Mesodermal cell (in vitro differentiated cells): ENCODE measurements at regions not wholly inside any gene's neighbourhood (a gene's known extent, or its start where the extent isn't known, plus 50 kb on each side); places are given as distances from the start of the nearest gene placed in this dataset.

Source experiments
- H3K27ac ChIP-seq: 2 replicates; pipeline ENCODE4 v1.7.0; 2013; ENCODE audit warnings: mild to moderate bottlenecking, low read depth, low read length, moderate library complexity; ENCODE audit not compliant: severe bottlenecking
- H3K36me3 ChIP-seq: 2 replicates; pipeline ENCODE4 v1.7.1; 2013; ENCODE audit warnings: mild to moderate bottlenecking, low read length, moderate library complexity; ENCODE audit not compliant: control insufficient read depth, insufficient read depth
- H3K4me1 ChIP-seq: one replicate; pipeline ENCODE4 v1.7.1; 2013; ENCODE audit warnings: mild to moderate bottlenecking, low read length; ENCODE audit not compliant: insufficient read depth, control insufficient read depth, poor library complexity, severe bottlenecking
- H3K4me3 ChIP-seq: 2 replicates; pipeline ENCODE4 v1.7.0; 2013; ENCODE audit warnings: low read length, control low read depth, mild to moderate bottlenecking; ENCODE audit not compliant: insufficient read depth, poor library complexity, severe bottlenecking; ENCODE audit errors: extremely low read depth
- H3K9me3 ChIP-seq: 2 replicates; pipeline ENCODE4 v1.7.1; 2013; ENCODE audit warnings: mild to moderate bottlenecking, low read length, moderate library complexity; ENCODE audit not compliant: control insufficient read depth
- WGBS, 2 experiments: methylation state at CpG; one replicate each; pipeline ENCODE4 v1.1.5; 2013; ENCODE audit warnings: missing lambda C conversion rate in 2 of 2; ENCODE audit not compliant: insufficient coverage in 2 of 2; 5-methylcytosine and 5-hydroxymethylcytosine counted together

GRCh38 chr19:5273782-5274181 is 66.8 kb downstream of the PTPRS start:
- WGBS, 2 experiments: 95 to 100% methylated on average over 7 of the region's 7 CpGs

GRCh38 chr19:5271145-5271544 is 69.5 kb downstream of the PTPRS start:
- H3K36me3 ChIP-seq: peaks cover 35% of the 10 kb centered on the region
- H3K4me1 ChIP-seq: no peaks in the 10 kb centered on the region
- no peak overlapping the region for H3K27ac ChIP-seq
- no peaks in the 10 kb centered on the region for H3K9me3 ChIP-seq
- H3K4me3 ChIP-seq: no peak overlapping the region
- 78 to 89% methylated on average over 6 to 9 of the region's 10 CpGs for WGBS, 2 experiments

More at GRCh38 chr19:5273782-5274181, 66.8 kb downstream of the PTPRS start:
- Histone ChIP-seq H3K36me3 (peaks cover 35% of the 10 kb centered on the region), H3K9me3 (no peaks in the 10 kb centered on the region), H3K27ac (no peak overlapping the region), H3K4me3 (no peak overlapping the region), H3K4me1 (no peaks in the 10 kb centered on the region)

- no peaks in the 10 kb centered on the region for H3K9me3 ChIP-seq
- H3K4me1 ChIP-seq: no peaks in the 10 kb centered on the region
- 91 to 100% methylated on average over 3 to 6 of the region's 9 CpGs for WGBS, 2 experiments
- peaks cover 41% of the 10 kb centered on the region for H3K36me3 ChIP-seq
- H3K27ac ChIP-seq: no peak overlapping the region
- H3K4me3 ChIP-seq: no peak overlapping the region
These were observed 70.7 kb downstream of the PTPRS start for GRCh38 chr19:5269926-5270325.

- H3K4me1 ChIP-seq: no peaks in the 10 kb centered on the region
- no peak overlapping the region for H3K4me3 ChIP-seq
- peaks cover 46% of the 10 kb centered on the region for H3K36me3 ChIP-seq
- no peak overlapping the region for H3K27ac ChIP-seq
- H3K9me3 ChIP-seq: no peaks in the 10 kb centered on the region
- 96 to 99% methylated on average over 13 to 16 of the region's 17 CpGs for WGBS, 2 experiments
These were observed 71.3 kb downstream of the PTPRS start for GRCh38 chr19:5269279-5269678.

DNA sequence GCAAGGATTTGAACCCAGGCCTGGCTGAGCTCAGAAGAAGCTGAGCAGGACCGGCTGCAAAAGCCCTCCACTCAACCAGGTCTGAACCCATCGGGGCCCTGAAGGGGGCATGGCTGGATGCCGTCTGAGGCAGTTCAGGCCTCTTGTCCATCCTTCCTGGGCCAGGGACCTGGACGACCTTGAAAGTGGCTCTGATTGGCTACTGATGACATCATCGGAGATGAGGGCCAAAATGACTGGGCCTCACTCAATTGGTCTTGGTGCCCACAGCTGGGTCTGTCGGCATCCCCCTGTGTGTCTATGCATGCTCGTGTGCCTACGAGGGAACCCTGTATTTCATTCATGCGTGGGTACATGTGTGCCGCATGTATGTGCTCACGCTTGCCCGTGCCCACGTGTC is 71.8 kb downstream of the PTPRS start:
- Histone ChIP-seq H3K4me3 (no peak overlapping the region), H3K9me3 (no peaks in the 10 kb centered on the region), H3K27ac (no peak overlapping the region), H3K4me1 (no peaks in the 10 kb centered on the region), H3K36me3 (peaks cover 46% of the 10 kb centered on the region)
- WGBS, 2 experiments: 94 to 97% methylated on average over 13 of the region's 13 CpGs

DNA sequence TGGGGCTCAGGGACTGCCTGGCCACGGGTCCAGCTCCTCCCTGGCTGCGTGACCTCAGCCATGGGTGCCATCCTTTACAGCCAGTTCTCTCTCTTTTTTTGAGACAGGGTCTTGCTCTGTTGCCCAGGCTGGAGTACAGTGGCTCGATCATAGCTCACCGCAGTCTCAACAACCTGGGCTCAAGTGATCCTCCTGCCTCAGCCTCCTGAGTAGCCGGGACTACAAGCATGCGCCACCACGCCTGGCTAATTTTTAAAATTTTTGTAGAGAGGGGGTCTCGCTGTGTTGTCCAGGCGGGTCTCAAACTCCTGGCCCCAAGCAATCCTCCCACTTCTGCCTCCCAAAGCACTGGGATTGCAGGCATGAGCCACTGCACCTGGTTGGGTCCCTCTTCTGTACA is 75.4 kb downstream of the PTPRS start:
- Histone ChIP-seq H3K4me1 (no peaks in the 10 kb centered on the region), H3K9me3 (no peaks in the 10 kb centered on the region), H3K4me3 (no peak overlapping the region), H3K27ac (no peak overlapping the region), H3K36me3 (peaks cover 31% of the 10 kb centered on the region)
- 68 to 80% methylated on average over 4 to 8 of the region's 9 CpGs for WGBS, 2 experiments

DNA sequence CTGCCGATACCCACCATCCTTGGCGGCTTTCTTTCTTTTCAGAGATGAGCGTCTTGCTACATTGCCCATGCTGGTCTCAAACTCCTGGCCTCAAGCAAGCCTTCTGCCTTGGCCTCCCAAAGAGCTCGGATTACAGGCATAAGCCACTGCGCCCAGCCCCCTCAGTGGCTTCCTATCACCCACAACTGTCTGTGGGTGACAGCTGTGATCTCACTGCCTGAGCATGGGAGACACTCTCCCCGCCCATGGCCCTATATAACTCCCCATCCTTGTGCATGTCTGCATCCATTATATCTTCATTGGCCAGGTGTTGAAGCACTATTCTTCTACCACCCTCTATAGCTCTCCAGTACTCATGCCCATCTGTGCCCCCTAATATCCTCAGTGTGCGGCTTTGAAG is 76.2 kb downstream of the PTPRS start:
- 93% methylated on average over 7 of the region's 7 CpGs for WGBS, 2 experiments
- no peaks in the 10 kb centered on the region for H3K4me1 ChIP-seq
- peaks cover 37% of the 10 kb centered on the region for H3K36me3 ChIP-seq
- no peaks in the 10 kb centered on the region for H3K9me3 ChIP-seq
- no peak overlapping the region for H3K27ac ChIP-seq
- H3K4me3 ChIP-seq: no peak overlapping the region

- Histone ChIP-seq H3K36me3 (peaks cover 40% of the 10 kb centered on the region), H3K4me1 (no peaks in the 10 kb centered on the region), H3K9me3 (no peaks in the 10 kb centered on the region), H3K4me3 (no peak overlapping the region), H3K27ac (no peak overlapping the region)
- WGBS, 2 experiments: 88 to 93% methylated on average over 23 of the region's 23 CpGs
These were observed 77.0 kb downstream of the PTPRS start for GRCh38 chr19:5263615-5264014.

- WGBS, 2 experiments: 90 to 100% methylated on average over 3 to 4 of the region's 14 CpGs
- H3K4me3 ChIP-seq: no peak overlapping the region
- H3K9me3 ChIP-seq: no peaks in the 10 kb centered on the region
- H3K27ac ChIP-seq: no peak overlapping the region
- H3K4me1 ChIP-seq: no peaks in the 10 kb centered on the region
- peaks cover 49% of the 10 kb centered on the region for H3K36me3 ChIP-seq
These were observed 77.9 kb downstream of the PTPRS start for GRCh38 chr19:5262721-5263120.

DNA sequence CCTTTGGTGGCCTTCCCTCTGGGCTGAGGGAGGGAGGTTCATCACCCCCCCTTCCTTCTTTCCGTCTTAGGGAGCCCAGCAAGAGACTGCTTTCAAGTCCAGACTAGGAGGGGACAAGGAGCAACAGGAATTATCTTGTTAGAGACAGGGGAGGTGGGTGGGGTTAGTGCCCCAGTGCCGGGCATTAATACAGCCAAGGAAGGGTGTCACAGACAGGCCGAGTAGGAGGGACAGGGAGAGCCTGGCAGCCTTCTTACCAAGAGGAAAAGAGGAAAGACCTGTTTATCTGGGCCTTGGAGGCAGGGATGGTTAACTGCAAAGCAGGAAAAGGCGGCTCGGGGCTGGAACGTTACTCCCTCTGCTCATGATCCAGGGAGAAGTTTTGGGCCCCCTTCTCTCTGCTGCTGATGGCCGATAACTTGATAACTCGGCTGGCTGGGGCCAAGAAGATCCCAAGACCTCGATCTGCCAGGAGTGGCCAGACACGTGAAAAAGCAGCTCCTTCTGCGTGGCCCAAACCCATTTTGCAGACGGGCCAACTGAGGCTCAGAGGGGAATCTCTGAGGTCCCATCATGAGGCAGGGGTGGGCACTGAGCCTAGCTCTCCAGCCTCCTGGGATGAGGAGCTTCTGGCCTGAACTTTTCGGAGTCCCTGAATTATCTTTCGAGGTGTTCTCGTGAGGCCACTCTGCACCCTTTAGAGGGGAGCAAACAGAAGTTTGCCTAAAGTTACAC is 79.3 kb downstream of the PTPRS start:
- Histone ChIP-seq H3K36me3 (peaks cover 63% of the 10 kb centered on the region), H3K27ac (no peak overlapping the region), H3K9me3 (no peaks in the 10 kb centered on the region), H3K4me1 (no peaks in the 10 kb centered on the region), H3K4me3 (no peak overlapping the region)
- WGBS, 2 experiments: 91 to 95% methylated on average over 14 of the region's 15 CpGs

DNA sequence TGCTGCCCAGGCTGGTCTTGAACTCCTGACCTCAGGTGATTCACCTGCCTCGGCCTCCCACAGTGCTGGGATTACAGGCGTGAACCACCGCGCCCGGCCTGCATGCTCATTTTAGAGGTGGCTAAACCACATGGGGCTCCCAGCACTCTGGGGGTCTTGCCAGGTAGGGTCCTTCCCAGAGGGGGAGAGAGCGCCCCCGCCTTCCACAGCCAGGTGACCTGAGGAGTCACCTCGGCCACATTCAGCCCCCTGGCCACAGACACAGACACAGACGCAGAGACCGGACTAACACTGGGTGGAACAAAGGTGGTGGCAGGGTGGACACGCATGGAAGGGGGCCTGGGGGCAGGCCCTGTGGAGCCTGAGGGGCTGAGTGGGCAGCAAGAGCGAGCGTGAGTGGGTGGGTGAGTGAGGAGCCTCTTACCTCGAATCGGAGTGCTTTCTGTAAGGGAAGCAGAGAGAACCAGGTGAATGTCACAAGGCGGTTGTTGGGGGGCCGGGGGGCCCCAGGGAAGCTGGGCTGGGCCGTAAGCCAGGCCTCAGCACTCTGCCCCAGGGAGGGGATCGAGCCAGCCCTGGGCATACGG is 80.1 kb downstream of the PTPRS start:
- Histone ChIP-seq H3K4me1 (no peaks in the 10 kb centered on the region), H3K27ac (no peak overlapping the region), H3K9me3 (peaks cover 5% of the 10 kb centered on the region), H3K4me3 (no peak overlapping the region), H3K36me3 (peaks cover 68% of the 10 kb centered on the region)
- WGBS, 2 experiments: 95 to 98% methylated on average over 11 to 17 of the region's 20 CpGs
